Endothelial cell of umbilical vein (primary cell): ENCODE measurements at regions not wholly inside any gene's neighbourhood (a gene's known extent, or its start where the extent isn't known, plus 50 kb on each side); places are given as distances from the start of the nearest gene placed in this dataset.

ENCODE experiments used
- BruUV-seq: library from RNA; stranded (reverse); fragments of 400-500 nt; replicated peaks from 2 replicates; lab custom pipeline; 2021; lab: Mats Ljungman, UMichigan
- CTCF ChIA-PET: fragments of 300-600, 350-600 bp; sonication (Branson Sonifier 250); formaldehyde crosslinking; loops from one replicate; lab custom pipeline; 2021; ENCODE audit warnings: antibody characterized with exemption, inconsistent platforms; lab: Charles Lee
- POLR2A ChIA-PET: fragments of 300-600, 350-600 bp; sonication (Branson Sonifier 250); formaldehyde crosslinking; loops from one replicate; lab custom pipeline; 2021; ENCODE audit warnings: antibody characterized with exemption, inconsistent platforms; lab: Charles Lee
- DNase-seq: peaks from one replicate; pipeline ENCODE4 v3.0.0-alpha.2; 2011; ENCODE audit warnings: low read depth, low spot score
- FAIRE-seq: peaks from 2 replicates; lab custom pipeline; 2011; peaks lifted over from hg19 to GRCh38; lab: Jason Lieb, UNC
- H2AFZ ChIP-seq: 2 replicates; pipeline ENCODE4 v1.6.0; 2012; ENCODE audit warnings: low read depth, low read length, control low read depth, inconsistent platforms
- H3K27ac ChIP-seq: 2 replicates; pipeline ENCODE4 v1.5.1; 2011; ENCODE audit warnings: low read depth, mild to moderate bottlenecking, control low read depth, low read length, moderate library complexity; ENCODE audit not compliant: insufficient read depth
- H3K27me3 ChIP-seq, 2 experiments: 2 replicates each; pipeline versions ENCODE4 v1.6.0 to v1.6.1; 2011; ENCODE audit warnings: low read length in 2 of 2, mixed read lengths in 1 of 2; ENCODE audit not compliant: control insufficient read depth in 2 of 2, insufficient read depth in 2 of 2
- H3K36me3 ChIP-seq, 2 experiments: 2 replicates in 1 of 2; 3 replicates in 1 of 2; pipeline ENCODE4 v1.5.1; 2011; ENCODE audit warnings: low read length in 2 of 2, mild to moderate bottlenecking in 1 of 2, moderate library complexity in 1 of 2; ENCODE audit not compliant: control insufficient read depth in 2 of 2, insufficient read depth in 2 of 2; ENCODE audit errors: extremely low read depth in 1 of 2
- H3K4me1 ChIP-seq: 3 replicates; pipeline ENCODE4 v1.5.1; 2011; ENCODE audit warnings: mild to moderate bottlenecking, low read length; ENCODE audit not compliant: control insufficient read depth, insufficient read depth; ENCODE audit errors: extremely low read depth
- H3K4me2 ChIP-seq: 2 replicates; pipeline ENCODE4 v1.6.1; 2011; ENCODE audit warnings: low read length, control low read depth, mixed read lengths; ENCODE audit not compliant: insufficient read depth
- H3K4me3 ChIP-seq, 3 experiments: fragments of 200-600 bp in 1 of 3; sonication (generic), shearing (Covaris generic) in 1 of 3; replicated peaks in 1 of 3; 2 replicates each; pipeline ENCODE4 v1.5.1; 2011 to 2016; ENCODE audit warnings: control low read depth in 3 of 3, low read length in 3 of 3, mild to moderate bottlenecking in 2 of 3, inconsistent platforms in 1 of 3, low read depth in 1 of 3, moderate library complexity in 1 of 3; ENCODE audit not compliant: insufficient read depth in 1 of 3
- H3K79me2 ChIP-seq: 2 replicates; pipeline ENCODE4 v1.6.0; 2012; ENCODE audit warnings: low read length, inconsistent platforms; ENCODE audit not compliant: control insufficient read depth, insufficient read depth
- H3K9ac ChIP-seq: replicated peaks from 2 replicates; pipeline ENCODE3; 2011; ENCODE audit warnings: low read length, control low read depth; ENCODE audit not compliant: insufficient read depth; ENCODE audit errors: extremely low read depth
- H3K9me1 ChIP-seq: replicated peaks from 3 replicates; pipeline ENCODE4 v1.6.0; 2011; ENCODE audit warnings: mild to moderate bottlenecking, low read length; ENCODE audit not compliant: control insufficient read depth, insufficient read depth; ENCODE audit errors: extremely low read depth
- H3K9me3 ChIP-seq: replicated peaks from 2 replicates; pipeline ENCODE4 v1.5.1; 2012; ENCODE audit warnings: low read length, inconsistent platforms; ENCODE audit not compliant: control insufficient read depth, insufficient read depth
- H4K20me1 ChIP-seq: replicated peaks from 2 replicates; pipeline ENCODE3; 2011; ENCODE audit warnings: mild to moderate bottlenecking, low read length; ENCODE audit not compliant: control insufficient read depth, insufficient read depth; ENCODE audit errors: extremely low read depth
- CTCF ChIP-seq, 2 donors: IDR thresholded peaks; 1 replicate in 1 of 2; 2 replicates in 1 of 2; pipeline ENCODE4 v1.5.1; 2011; ENCODE audit warnings: low read length in 2 of 2, mild to moderate bottlenecking in 2 of 2, moderate library complexity in 2 of 2, control low read depth in 1 of 2, inconsistent platforms in 1 of 2, low read depth in 1 of 2; ENCODE audit not compliant: insufficient read depth in 1 of 2; ENCODE audit errors: extremely low read depth in 1 of 2
- EZH2 ChIP-seq: IDR thresholded peaks from 2 replicates; pipeline ENCODE4 v1.6.1; 2012; ENCODE audit warnings: borderline replicate concordance, low read depth, mild to moderate bottlenecking, moderate library complexity, low read length, inconsistent platforms; ENCODE audit not compliant: severe bottlenecking
- FOS ChIP-seq: IDR thresholded peaks from 2 replicates; pipeline ENCODE4 v1.6.1; 2011; ENCODE audit warnings: mild to moderate bottlenecking, low read length, moderate library complexity, borderline replicate concordance; ENCODE audit not compliant: insufficient read depth
- GATA2 ChIP-seq: IDR thresholded peaks from 2 replicates; pipeline ENCODE4 v1.7.0; 2011; ENCODE audit warnings: low read depth, mild to moderate bottlenecking, moderate library complexity, mixed read lengths, low read length; ENCODE audit not compliant: insufficient read length, insufficient read depth
- JUN ChIP-seq: IDR thresholded peaks from 2 replicates; pipeline ENCODE4 v1.6.1; 2011; ENCODE audit warnings: borderline replicate concordance, low read depth; ENCODE audit not compliant: insufficient read length, insufficient read depth
- MAX ChIP-seq: IDR thresholded peaks from 2 replicates; pipeline ENCODE4 v1.6.1; 2011; ENCODE audit not compliant: insufficient read depth, insufficient read length
- MYC ChIP-seq: IDR thresholded peaks from one replicate; pipeline ENCODE4 v1.6.1; 2011; ENCODE audit warnings: mild to moderate bottlenecking, low read depth, low read length
- POLR2A ChIP-seq: IDR thresholded peaks from 2 replicates; pipeline ENCODE4 v1.6.1; 2012; ENCODE audit warnings: low read depth, mild to moderate bottlenecking, control low read depth, low read length
- POLR2AphosphoS5 ChIP-seq: IDR thresholded peaks from 2 replicates; pipeline ENCODE4 v1.6.1; 2012; ENCODE audit warnings: low read depth, mild to moderate bottlenecking, control low read depth, low read length, moderate library complexity; ENCODE audit not compliant: insufficient read depth
- dilution Hi-C: fragments of 300-500 bp; cut with MboI; formaldehyde crosslinking; loops from one replicate; pipeline ENCODE4 v1.15.0; 2019; ENCODE audit warnings: low sequenced_read_pairs; ENCODE audit not compliant: extremely low pct_ligation_motif_present
- intact Hi-C: fragments of 100-400 bp; cut with micrococcal nuclease; formaldehyde crosslinking; loops from one replicate; pipeline ENCODE4 v1.10.0; 2022

GRCh38 chr6:53983301-53983700 is 127.9 kb upstream of the MLIP start:
- dilution Hi-C loops (no loop called here), intact Hi-C loops (loop anchor here (10.0 kb wide), 3 partner anchors 452 to 1012 kb away; no protein-coding TSS in a partner anchor)
- Histone ChIP-seq H4K20me1 (no peaks in the 10 kb centered on the region), H3K4me2 (no peak overlapping the region), H3K27me3 (no peaks in the 10 kb centered on the region), H3K9ac (no peak overlapping the region), H3K4me3 (no peak overlapping the region), H3K9me3 (no peaks in the 10 kb centered on the region), H2AFZ (no peak overlapping the region), H3K79me2 (no peaks in the 10 kb centered on the region), H3K4me1 (peaks cover 13% of the 10 kb centered on the region), H3K9me1 (no peaks in the 10 kb centered on the region), H3K27ac (peak overlapping the region; percentile 40), H3K36me3 (no peaks in the 10 kb centered on the region)
- CTCF ChIA-PET, result interaction anchor here (1.0 to 1.3 kb wide), 2 partner anchors 284 to 1086 kb away, joined by 3 to 7 read pairs; no protein-coding TSS in a partner anchor
- TF ChIP-seq MAX, result no peak
- TF ChIP-seq JUN, result no peak
- no peak for TF ChIP-seq FOS
- no peak for TF ChIP-seq POLR2AphosphoS5
- TF ChIP-seq EZH2, result no peak
- TF ChIP-seq CTCF (IDR thresholded peaks at IDR 0.05; ENCODE audit: extremely low read depth in 1 of 2, insufficient read depth in 1 of 2, low read depth in 1 of 2, low read length in 2 of 2), result no peak
- no peak for TF ChIP-seq MYC
- no peak for TF ChIP-seq POLR2A
- TF ChIP-seq GATA2, result no peak
- no peak for DNase-seq
- FAIRE-seq, result no peak
- BruUV-seq, result no TSS peak
- POLR2A ChIA-PET, result no interaction called here
